HG03521 (cell line): ENCODE measurements at regions not wholly inside any gene's neighbourhood (a gene's known extent, or its start where the extent isn't known, plus 50 kb on each side); places are given as distances from the start of the nearest gene placed in this dataset.

ENCODE experiments used
- ATAC-seq: cut with Tn5 transposase; IDR thresholded peaks from one replicate; pipeline ENCODE4 v1.9.1; 2021; ENCODE audit warnings: mild to moderate bottlenecking, moderate library complexity; ENCODE audit not compliant: unreplicated experiment

DNA sequence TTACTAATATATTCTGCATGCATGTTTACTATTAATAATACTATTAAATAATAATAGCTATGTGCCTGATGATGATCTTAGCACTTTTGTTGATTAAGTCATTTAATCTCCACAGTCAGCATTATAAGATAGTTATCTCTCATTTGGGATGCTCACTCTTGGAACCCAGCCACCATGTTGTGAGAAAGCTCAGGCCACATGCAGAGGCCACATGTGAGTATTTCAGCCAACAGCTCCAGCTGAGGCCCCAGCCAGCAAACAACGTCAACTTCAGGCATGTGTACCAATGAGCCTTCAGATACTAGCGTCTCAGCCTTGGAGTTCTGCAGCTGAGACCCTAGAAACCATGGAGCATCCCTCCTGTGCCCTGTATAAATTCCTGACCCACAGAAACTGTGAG, 798.1 kb upstream of the LRRC4C start:
- ATAC-seq, result no peak

DNA sequence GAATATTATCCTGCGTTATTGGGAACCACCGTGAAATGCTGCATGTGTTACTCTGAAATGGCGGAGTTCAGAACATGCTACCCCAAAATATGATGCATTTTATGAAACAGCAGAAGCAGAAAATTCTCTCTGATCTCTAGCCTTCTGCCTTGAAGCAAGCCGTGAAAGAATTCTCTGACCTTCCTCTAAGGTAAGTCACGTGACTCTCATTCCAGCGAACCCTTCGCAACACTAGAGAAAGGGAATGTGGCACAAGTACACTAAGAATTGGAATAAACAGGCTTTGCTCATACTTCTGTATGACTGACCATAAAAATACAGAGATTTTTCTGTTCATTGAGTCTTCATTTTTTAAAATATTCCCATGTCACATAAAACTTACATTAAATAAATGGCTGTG, 805.6 kb upstream of the LRRC4C start:
- no peak for ATAC-seq

DNA sequence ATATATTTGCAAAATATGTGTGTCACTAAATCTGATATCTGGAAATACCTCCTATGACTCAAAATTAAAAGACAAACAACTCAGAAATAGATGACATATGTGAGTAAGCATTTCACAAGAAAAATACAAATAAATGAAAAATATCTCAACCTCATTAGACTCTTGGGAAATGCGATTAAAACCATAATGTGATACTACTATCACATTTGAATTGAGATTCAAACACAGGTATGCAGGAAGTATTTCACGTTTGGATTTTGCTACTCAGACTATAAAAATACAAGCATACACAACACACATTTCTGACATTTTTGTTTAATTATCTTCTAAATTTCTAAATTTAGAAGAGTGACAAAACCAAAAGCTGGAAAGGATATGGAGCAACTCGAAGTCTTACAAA, 811.9 kb upstream of the LRRC4C start:
- ATAC-seq, result no peak

DNA sequence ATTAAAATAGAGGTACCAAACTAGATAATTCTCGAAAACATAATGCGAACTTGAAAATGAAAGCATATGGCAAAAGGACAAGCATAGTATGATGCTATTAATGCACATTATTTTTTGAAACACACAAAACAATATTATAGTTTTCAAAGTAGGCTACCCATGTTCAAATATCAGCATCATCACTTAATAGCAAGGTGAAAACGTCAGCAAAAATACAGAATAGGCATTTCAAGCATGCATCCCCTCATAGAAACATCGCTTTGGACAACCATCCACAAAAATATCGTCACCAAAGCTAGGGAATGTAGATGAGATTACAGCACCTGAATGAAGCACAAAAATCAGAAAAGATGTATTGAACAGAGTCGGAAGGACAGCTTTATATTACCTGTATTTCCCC, 814.5 kb upstream of the LRRC4C start:
- no peak for ATAC-seq

DNA sequence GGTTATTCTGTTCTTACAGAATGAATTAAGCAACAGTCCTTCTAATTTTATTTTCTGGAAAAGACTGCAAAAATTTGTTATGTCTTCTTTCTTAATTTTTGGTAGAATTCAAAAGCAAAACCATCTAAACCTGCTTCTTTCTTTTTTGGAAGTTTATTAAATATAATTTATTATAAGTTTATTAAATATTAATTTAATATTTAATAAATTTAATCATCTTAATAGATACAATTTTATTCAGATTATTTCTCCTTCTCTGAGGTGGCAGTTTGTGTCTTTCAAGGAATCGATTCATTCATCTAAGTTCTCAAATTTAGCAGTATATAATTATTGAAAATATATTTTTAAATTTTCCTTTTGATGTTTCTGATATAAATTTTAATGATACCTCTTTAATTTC, 837.5 kb upstream of the LRRC4C start:
- ATAC-seq, result no peak

DNA sequence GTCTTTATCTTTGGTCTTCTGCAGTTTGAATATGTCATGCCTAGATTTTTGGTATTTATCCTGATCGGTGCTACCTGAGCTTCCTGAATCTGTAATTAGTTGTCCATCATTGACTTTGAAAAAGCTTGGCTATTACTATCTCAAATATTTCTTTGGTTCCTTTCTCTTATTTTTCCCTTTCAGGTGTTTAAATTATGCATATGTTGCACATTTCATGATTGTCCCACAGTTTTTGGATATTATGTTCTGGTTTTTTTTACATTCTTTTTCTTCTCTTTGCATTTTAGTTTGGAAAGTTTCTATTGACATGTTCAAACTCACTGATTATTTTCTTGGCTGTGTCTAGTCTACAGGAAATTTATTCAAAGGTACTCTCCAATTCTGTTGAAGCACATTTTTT, 840.3 kb upstream of the LRRC4C start:
- no peak for ATAC-seq

DNA sequence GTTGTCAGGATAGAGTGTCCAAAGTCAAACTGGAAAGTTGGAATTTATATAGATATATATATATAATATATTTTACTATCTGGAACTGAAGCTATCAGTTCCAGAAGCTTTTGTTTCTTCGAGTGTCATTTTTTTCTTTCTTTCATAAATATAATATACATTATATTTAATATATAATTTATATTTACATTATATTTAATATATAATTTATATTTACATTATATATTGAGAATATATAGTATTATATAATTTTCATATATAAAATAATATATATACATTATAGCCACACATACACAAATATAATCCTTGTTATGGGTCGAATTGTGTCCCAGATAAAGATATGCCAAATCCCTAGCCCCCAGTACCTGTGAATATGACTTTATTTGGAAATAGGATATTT, 842.3 kb upstream of the LRRC4C start:
- no peak for ATAC-seq

DNA sequence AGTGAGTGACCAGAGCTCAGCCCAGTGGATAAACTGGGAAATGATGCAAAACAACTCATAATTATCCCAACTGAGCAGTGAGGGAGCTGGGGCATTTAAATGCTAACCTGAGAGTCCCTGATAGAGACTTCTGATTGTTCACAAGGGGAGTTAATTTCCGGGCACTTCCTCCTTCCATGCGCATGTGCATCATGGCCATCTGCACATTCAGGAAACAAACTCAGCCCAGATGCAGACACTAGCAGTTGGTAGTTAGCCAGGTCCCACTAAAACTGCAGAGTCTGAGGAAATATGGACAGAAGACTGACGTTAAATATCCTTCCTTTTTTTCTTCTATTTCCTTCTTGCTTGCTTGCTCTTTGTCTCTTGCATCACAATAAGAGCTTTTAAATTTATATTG, 852.1 kb upstream of the LRRC4C start:
- ATAC-seq, result no peak

DNA sequence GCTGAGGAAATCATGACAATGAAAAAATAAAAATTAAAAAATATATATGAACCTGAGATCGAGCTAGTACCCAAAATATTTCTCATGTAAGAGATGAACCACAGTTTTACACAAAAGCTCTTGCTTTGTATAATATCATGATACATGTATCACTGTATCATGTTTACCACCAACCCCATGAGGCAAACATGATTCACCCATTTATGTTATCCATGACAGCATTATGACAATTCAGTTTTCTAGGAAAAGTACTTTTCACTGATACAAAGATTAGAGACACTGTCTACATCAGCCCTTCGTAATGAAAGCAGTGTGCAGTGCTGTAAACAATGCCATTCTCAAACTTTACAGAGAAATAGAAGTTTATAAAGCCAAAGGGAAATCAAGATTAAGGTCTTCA, 852.5 kb upstream of the LRRC4C start:
- no peak for ATAC-seq

DNA sequence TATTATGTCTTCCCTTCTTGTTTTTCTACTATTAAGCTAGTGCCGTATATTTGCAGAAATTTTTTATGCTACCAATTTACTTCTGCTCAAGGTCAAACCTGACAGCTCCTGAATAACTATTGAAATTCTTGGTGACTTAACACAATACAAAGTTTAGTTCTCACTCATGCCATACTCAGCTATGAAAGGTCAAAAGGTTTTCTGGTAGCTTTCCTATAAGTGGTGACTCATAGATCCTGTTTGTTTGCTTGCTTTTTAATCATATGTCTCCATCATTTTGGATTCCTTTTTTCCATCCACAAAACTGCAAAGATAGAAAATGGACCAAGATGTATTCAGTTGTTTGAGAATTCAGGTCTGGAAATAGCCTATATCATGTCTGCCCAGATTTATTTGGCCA, 855.8 kb upstream of the LRRC4C start:
- no peak for ATAC-seq

DNA sequence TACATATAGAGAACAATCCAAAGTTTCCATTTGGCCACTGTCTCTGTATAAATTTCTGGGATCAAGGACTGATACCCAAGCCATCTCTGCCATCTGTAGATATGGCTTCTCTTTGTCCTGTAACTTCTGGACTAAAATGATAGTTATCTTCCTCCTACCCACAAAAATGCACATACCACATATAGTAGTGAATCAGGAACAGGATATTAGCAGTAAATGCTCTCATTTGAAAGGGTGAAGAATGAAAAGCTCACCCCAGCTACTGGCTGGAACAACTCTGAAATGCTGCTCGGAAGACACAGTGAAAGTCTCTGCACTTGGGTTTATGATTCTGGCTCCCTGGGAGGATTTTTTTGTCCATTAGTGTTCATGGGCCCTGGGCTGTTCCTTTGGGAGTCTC, 856.4 kb upstream of the LRRC4C start:
- ATAC-seq, result no peak

DNA sequence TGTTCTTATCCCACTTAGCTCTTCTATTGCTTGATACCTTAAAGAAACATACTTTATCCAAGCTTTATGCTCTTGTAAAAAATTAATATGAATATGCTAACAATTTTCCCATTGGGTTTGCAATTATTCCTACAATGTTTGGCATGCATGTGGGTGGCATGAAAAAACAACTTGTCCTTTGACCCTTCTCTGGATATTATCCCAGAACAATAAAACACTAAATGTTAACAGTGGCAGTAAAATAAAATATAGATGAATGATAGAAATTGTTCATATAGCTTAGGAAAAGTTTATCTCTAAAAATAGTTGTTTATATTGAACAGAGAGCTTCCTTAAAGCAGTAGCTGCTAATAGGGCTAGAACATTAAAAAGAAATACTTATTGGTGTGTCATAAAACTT, 860.5 kb upstream of the LRRC4C start:
- ATAC-seq, result no peak

DNA sequence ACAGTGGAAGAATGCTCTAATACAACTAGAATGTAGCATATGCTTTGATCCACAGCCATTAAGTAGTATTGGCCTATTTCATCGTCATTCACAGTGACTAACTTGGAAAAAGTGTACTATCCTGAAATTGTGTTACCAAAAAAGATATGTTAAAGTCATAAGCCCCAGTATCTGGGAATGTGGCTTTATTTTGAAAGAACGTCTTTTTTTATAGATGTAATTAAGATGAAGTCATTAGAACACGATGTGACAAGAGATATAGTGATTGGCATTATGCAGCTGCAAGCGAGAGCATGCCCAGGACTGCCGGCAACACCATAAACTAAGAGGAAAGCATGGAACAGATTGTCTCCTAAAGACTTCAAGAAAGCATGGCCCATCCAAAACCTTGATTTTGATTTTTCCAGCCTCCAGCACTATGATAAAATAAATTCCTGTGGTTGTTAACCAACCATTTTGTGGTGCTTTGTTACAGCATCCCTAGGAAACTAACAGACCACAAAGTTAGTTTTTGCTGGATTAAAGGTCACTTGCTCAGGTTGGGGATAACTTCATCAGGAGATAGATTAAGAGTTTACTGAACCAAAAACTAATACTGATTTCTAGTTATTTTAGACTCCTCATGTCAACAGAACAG, 870.6 kb upstream of the LRRC4C start:
- ATAC-seq, result no peak

DNA sequence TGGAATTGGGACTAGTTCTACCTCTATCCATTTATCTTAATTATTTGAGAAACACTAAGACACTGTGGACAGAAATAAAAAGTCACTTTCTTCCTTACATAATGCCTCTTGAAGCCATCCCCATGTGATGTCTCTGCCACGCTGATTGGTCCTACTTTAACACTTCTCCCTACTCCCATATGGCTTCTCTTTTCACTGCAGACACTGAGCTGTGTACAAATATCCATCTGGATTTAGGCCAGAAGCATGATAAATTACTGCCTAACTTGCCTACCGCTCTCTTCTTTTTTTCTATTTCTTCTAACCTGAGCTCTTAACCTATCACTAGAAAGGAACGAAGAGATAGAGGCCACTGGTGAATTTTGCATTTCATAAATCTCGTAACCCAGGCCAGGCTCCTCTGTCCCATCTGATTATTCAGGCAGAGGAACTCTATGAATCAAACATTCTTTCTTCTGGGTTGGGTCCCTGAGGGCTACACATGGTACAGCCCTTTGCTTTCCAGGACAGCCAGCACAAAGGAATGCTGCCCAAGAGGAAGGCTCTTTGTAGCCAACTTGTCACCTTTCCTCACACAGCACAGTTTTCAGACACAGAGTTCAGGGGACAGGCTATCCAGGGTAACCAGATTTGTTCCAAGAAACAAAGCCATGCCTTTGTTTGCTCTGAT, 878.5 kb upstream of the LRRC4C start:
- no peak for ATAC-seq

DNA sequence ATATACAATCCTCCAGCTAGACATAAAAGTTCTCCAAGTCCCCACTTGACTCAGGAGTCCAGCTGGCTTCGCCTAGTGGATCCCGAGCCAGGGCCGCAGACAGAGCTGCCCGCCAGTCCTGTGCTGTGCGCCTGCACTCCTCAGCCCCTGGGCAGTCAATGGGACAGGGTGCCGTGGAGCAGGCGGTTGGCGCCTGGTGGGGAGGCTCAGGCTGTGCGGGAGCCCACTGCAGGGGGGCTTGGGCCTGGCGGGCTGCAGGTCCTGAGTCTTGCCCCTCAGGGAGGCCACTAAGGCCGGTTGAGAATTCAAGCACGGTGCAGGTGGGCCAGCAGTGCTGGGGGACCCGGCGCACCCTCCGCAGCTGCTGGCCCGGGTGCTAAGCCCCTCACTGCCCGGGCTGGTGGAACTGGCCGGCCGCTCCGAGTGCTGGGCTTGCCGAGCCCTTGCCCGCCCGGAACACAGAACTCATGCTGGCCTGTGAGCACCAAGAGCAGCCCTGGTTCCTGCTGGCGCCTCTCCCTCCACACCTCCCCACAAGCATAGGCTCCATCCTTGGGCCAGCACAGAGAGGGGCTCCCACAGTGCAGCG, 884.8 kb upstream of the LRRC4C start:
- no peak for ATAC-seq

DNA sequence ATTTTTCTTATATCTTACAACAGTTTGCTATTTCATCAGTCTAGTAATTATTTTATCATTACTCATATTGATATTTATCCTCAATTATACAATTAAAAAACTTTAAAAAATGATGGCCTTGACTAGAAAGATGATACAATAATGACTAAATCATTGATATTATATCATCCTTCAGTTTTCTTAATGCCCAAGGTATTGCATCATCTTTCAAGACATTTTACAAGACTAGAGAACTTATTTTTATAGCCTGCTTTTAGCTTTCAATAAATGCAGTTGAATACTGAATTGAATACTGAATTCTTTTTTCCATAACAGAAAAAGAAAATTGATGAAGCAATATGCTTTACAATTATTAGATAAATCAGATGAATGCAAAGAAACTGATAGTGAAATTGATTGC, 886.5 kb upstream of the LRRC4C start:
- no peak for ATAC-seq

DNA sequence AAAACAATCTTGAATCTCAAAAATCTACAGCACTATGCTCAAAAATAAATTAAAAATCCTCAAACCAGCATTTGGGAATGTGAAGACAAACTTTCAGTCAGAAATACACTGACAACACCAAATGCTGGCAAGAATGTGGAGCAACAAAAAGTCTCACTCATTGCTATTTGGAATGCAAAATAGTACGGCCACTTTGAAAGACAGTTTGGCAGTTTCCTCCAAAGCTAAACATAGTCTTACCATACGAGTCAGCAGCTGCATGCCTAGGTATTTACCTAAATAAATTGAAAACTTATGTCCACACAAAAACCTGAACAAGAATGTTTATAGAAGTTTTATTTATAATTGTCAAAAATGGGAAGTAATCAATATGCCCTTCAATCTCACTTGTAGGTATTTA, 904.2 kb upstream of the LRRC4C start:
- no peak for ATAC-seq

DNA sequence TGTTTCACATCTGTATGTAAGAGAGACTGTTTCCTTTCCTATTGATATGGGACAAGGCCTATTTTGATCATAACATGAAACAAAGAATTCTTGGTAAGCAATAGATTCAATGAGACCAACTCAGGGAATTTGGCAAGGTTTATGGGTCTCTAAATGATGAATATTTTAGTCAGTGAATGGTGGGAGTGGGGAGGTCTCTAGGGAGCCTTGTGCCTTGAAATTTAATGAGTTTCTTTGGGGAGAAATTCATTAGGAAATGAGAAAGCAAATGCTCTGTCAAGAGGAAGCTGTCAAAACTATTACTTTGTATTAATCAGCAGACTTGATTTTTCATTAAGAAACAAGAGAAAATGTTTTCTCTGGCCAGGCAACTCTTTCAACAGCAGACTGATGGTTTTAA, 921.7 kb upstream of the API5 start:
- no peak for ATAC-seq

DNA sequence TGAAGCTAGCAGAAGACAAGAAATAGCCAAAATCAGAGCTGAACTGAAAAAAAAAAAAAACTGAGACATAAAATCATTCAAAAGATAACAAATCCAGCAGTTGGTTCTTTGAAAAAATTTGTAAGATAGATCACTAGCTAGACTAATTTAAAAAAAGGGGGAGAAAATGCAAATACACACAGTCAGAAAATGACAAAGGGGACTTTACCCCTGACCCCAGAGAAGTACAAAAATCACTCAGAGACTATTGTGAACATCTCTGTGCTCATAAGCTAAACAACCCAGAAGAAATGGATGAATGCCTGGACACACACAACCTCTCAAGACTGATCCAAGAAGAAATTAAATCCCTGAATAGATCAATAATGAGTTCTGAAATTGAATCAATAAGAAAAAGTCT, 914.3 kb upstream of the API5 start:
- no peak for ATAC-seq

DNA sequence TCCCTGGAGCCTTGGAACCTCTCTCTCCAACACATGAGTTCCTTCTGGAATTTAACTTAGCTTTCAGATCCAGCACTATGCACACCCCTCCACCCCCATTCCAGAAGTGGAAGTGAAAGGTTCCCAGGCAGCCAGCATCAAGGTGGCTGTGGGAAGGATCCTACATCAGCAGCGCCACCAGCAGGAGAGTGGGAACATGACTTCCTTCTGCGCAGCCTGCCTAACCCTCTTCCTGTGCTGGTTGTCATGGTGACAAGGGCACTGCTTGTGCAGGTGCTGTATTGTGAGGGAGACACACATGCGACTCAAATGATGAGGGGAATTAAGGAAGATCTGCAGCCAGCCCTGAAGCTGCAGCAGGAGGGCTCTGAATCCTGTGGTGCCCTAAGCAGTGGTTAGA, 904.5 kb upstream of the API5 start:
- no peak for ATAC-seq

DNA sequence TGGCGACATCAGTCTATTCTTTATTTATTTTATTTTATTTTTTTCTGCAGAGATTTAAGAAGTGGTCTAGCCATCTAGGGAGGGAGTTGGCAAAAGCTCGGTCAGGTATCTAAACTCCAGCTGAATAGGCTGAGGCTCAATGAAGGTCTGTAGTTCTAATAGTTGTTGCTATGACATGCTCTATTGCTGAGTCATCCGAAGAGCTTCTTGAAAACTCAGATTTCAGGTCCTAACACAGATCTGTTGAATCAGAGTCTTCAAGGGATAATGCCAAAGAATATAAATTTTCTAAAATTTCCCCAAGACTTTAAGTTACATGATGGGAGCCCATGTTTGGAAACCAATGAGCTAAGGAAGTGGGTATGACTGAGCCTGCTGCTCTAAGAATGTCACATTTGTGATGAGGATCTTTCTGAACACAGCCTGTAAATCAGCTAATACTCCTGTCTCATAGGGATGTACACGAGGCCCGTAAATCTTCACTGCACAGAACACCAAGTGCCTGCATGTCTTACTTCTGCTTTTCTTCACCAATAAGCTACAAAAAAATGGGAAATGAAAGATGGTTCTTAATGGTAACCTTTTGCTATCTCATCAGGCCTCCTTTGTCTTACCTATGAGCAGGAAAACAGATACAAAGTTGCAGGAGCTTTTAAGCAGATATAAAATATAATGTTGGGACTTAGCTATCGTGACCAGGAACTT, 901.4 kb upstream of the API5 start:
- no peak for ATAC-seq

DNA sequence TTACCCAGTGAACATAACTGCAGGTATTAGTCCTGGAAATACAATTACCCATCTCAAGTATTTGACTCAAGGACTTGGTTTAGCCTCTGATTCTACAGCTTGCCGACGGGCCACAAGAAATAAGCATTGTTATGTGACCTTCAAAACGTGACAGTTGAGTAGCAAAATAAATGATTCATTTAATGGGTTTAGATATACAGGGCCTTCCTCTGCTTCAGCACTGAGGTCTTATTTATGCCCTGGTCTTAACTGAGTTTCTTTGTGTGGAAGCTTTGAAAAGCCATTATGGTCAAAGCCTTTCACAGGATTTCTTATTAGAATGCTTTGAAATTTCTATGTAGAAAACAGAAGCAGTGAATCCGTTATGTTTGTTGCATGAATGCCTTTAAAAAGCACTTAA, 899.2 kb upstream of the API5 start:
- ATAC-seq, result no peak
